K562 (cell line): ENCODE measurements at regions not wholly inside any gene's neighbourhood (a gene's known extent, or its start where the extent isn't known, plus 50 kb on each side); places are given as distances from the start of the nearest gene placed in this dataset.
A peak's percentile ranks its signal among the peaks of the same experiment; 100 is the strongest.

ENCODE experiments used
- BHLHE40 ChIP-seq: IDR thresholded peaks from 2 replicates; pipeline ENCODE4 v1.6.1; 2011; ENCODE audit warnings: low read length, improper control_type of control experiment
- CHD1 ChIP-seq: fragments of 200-600 bp; sonication (generic); IDR thresholded peaks from one replicate; pipeline ENCODE4 v1.6.1; 2012; ENCODE audit warnings: mild to moderate bottlenecking, moderate library complexity, low read length, inconsistent platforms
- CHD4 ChIP-seq: fragments of 200-600 bp; sonication (generic); IDR thresholded peaks from 3 replicates; pipeline ENCODE4 v1.6.1; 2012; ENCODE audit warnings: low read depth, mild to moderate bottlenecking, mixed read lengths, low read length, inconsistent platforms; ENCODE audit not compliant: insufficient read depth, insufficient replicate concordance, poor library complexity, severe bottlenecking
- SLC30A9 ChIP-seq: fragments of 250-450 bp; sonication (Bioruptor Pico); IDR thresholded peaks from 2 replicates; pipeline ENCODE4 v1.8.0; 2022; ENCODE audit warnings: mild to moderate bottlenecking, moderate library complexity
- TRIM24 ChIP-seq, 2 experiments: fragments of 450-650 bp; IDR thresholded peaks; 2 replicates each; pipeline ENCODE4 v1.6.1; 2016
- ZNF212 ChIP-seq: fragments of 450-650 bp; formaldehyde crosslinking; IDR thresholded peaks from 2 replicates; pipeline ENCODE4 v1.4.0; 2020; ENCODE audit warnings: mild to moderate bottlenecking
- ZNF311 ChIP-seq: fragments of 250-450 bp; sonication (Bioruptor Pico); IDR thresholded peaks from 2 replicates; pipeline ENCODE4 v1.4.0; 2020; ENCODE audit warnings: mild to moderate bottlenecking, moderate library complexity
- TF ChIP-seq, protein P1 (sequence below): sonication (generic); formaldehyde crosslinking; IDR thresholded peaks from 2 replicates; pipeline ENCODE4 v1.8.0; 2022; ENCODE audit warnings: mild to moderate bottlenecking, missing genetic modification reagents
- TF ChIP-seq, protein P2 (sequence below): fragments of 250-450 bp; sonication (Bioruptor Pico); IDR thresholded peaks from 2 replicates; pipeline ENCODE4 v1.8.0; 2022; ENCODE audit warnings: moderate library complexity, mild to moderate bottlenecking, inconsistent platforms
- TF ChIP-seq, protein P3 (sequence below): fragments of 250-450 bp; sonication (Bioruptor Pico); IDR thresholded peaks from 2 replicates; pipeline ENCODE4 v1.4.0; 2020
- TF ChIP-seq, protein P4 (sequence below): fragments of 250-450 bp; sonication (Bioruptor Pico); IDR thresholded peaks from 2 replicates; pipeline ENCODE4 v1.8.0; 2022; ENCODE audit warnings: inconsistent platforms, mild to moderate bottlenecking, moderate library complexity, borderline replicate concordance
- TF ChIP-seq, protein P5 (sequence below), 2 experiments: fragments of 200-800 bp in 1 of 2; sonication (Bioruptor generic) in 1 of 2; sonication (generic) in 1 of 2; formaldehyde crosslinking in 1 of 2; IDR thresholded peaks in 1 of 2; conservative IDR thresholded peaks in 1 of 2; 2 replicates each; pipeline versions ENCODE4 v1.5.0 to v1.6.1; 2016 to 2020; ENCODE audit warnings: missing compliant biosample characterization in 1 of 2, missing genetic modification characterization in 1 of 2, missing genetic modification reagents in 1 of 2

DNA sequence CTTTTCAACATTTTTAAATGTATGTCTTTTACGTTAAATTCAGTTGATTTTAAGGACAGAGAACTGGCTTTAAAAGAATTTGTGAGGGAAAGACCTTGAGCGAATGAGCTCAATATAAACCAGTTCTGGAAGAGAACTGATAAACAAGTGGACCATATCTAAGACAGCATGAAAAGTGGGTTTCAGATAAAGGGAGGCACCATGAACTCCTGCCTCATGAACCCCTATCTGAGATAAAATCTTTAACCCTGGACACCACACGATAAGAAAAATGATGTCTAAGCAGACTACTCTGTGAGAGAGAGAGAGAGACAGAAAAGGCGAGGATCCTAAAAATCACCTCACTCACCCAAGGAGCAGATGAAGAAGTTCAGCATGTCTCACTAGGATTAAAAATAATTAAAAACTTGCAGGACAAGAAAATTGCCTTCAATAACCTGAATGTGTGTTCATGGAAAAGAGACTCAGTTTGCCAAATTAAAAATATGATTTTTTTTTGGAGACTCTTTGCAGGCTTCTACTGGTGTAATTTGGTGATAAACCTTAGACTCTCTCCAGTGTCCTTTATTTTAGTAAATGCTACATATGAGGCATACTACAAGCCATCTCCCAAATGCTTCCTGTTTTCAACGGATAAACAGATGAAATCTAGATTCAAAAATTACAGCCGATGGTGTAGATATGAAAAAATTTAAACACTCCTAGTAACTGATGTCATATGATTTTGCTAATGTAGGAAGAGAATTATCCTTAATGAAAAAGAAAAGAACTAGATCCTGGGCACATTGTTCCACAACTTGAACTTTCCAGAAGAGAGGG is 299.5 kb downstream of the ADGB start (continued):
- no peak for TF ChIP-seq CHD4
- TF ChIP-seq SLC30A9 (CRISPR knock-in tag) = no peak
- no peak for TF ChIP-seq CHD1
- no peak for TF ChIP-seq ZNF212 (CRISPR knock-in tag)
- 0 out of 2 replicates have a peak, but pooled peaks have one; percentile 20 for TF ChIP-seq ZNF311 (CRISPR knock-in tag)
- TF ChIP-seq, protein P1, sequence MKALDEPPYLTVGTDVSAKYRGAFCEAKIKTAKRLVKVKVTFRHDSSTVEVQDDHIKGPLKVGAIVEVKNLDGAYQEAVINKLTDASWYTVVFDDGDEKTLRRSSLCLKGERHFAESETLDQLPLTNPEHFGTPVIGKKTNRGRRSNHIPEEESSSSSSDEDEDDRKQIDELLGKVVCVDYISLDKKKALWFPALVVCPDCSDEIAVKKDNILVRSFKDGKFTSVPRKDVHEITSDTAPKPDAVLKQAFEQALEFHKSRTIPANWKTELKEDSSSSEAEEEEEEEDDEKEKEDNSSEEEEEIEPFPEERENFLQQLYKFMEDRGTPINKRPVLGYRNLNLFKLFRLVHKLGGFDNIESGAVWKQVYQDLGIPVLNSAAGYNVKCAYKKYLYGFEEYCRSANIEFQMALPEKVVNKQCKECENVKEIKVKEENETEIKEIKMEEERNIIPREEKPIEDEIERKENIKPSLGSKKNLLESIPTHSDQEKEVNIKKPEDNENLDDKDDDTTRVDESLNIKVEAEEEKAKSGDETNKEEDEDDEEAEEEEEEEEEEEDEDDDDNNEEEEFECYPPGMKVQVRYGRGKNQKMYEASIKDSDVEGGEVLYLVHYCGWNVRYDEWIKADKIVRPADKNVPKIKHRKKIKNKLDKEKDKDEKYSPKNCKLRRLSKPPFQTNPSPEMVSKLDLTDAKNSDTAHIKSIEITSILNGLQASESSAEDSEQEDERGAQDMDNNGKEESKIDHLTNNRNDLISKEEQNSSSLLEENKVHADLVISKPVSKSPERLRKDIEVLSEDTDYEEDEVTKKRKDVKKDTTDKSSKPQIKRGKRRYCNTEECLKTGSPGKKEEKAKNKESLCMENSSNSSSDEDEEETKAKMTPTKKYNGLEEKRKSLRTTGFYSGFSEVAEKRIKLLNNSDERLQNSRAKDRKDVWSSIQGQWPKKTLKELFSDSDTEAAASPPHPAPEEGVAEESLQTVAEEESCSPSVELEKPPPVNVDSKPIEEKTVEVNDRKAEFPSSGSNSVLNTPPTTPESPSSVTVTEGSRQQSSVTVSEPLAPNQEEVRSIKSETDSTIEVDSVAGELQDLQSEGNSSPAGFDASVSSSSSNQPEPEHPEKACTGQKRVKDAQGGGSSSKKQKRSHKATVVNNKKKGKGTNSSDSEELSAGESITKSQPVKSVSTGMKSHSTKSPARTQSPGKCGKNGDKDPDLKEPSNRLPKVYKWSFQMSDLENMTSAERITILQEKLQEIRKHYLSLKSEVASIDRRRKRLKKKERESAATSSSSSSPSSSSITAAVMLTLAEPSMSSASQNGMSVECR (CRISPR knock-in tag) = no peak
- peak; percentile 26 to 73; a peak in 2 of 4 replicates for TF ChIP-seq TRIM24 (IDR thresholded peaks at IDR 0.05)
- TF ChIP-seq, protein P2, sequence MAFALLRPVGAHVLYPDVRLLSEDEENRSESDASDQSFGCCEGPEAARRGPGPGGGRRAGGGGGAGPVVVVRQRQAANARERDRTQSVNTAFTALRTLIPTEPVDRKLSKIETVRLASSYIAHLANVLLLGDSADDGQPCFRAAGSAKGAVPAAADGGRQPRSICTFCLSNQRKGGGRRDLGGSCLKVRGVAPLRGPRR = no peak
- TF ChIP-seq, protein P3, sequence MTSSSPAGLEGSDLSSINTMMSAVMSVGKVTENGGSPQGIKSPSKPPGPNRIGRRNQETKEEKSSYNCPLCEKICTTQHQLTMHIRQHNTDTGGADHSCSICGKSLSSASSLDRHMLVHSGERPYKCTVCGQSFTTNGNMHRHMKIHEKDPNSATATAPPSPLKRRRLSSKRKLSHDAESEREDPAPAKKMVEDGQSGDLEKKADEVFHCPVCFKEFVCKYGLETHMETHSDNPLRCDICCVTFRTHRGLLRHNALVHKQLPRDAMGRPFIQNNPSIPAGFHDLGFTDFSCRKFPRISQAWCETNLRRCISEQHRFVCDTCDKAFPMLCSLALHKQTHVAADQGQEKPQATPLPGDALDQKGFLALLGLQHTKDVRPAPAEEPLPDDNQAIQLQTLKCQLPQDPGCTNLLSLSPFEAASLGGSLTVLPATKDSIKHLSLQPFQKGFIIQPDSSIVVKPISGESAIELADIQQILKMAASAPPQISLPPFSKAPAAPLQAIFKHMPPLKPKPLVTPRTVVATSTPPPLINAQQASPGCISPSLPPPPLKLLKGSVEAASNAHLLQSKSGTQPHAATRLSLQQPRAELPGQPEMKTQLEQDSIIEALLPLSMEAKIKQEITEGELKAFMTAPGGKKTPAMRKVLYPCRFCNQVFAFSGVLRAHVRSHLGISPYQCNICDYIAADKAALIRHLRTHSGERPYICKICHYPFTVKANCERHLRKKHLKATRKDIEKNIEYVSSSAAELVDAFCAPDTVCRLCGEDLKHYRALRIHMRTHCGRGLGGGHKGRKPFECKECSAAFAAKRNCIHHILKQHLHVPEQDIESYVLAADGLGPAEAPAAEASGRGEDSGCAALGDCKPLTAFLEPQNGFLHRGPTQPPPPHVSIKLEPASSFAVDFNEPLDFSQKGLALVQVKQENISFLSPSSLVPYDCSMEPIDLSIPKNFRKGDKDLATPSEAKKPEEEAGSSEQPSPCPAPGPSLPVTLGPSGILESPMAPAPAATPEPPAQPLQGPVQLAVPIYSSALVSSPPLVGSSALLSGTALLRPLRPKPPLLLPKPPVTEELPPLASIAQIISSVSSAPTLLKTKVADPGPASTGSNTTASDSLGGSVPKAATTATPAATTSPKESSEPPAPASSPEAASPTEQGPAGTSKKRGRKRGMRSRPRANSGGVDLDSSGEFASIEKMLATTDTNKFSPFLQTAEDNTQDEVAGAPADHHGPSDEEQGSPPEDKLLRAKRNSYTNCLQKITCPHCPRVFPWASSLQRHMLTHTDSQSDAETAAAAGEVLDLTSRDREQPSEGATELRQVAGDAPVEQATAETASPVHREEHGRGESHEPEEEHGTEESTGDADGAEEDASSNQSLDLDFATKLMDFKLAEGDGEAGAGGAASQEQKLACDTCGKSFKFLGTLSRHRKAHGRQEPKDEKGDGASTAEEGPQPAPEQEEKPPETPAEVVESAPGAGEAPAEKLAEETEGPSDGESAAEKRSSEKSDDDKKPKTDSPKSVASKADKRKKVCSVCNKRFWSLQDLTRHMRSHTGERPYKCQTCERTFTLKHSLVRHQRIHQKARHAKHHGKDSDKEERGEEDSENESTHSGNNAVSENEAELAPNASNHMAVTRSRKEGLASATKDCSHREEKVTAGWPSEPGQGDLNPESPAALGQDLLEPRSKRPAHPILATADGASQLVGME (CRISPR knock-in tag) = peak; percentile 88; the same call in 1 of the 2 replicates
- no peak for TF ChIP-seq BHLHE40
- TF ChIP-seq, protein P4, sequence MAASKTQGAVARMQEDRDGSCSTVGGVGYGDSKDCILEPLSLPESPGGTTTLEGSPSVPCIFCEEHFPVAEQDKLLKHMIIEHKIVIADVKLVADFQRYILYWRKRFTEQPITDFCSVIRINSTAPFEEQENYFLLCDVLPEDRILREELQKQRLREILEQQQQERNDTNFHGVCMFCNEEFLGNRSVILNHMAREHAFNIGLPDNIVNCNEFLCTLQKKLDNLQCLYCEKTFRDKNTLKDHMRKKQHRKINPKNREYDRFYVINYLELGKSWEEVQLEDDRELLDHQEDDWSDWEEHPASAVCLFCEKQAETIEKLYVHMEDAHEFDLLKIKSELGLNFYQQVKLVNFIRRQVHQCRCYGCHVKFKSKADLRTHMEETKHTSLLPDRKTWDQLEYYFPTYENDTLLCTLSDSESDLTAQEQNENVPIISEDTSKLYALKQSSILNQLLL (CRISPR knock-in tag) = no peak
- TF ChIP-seq, protein P5, sequence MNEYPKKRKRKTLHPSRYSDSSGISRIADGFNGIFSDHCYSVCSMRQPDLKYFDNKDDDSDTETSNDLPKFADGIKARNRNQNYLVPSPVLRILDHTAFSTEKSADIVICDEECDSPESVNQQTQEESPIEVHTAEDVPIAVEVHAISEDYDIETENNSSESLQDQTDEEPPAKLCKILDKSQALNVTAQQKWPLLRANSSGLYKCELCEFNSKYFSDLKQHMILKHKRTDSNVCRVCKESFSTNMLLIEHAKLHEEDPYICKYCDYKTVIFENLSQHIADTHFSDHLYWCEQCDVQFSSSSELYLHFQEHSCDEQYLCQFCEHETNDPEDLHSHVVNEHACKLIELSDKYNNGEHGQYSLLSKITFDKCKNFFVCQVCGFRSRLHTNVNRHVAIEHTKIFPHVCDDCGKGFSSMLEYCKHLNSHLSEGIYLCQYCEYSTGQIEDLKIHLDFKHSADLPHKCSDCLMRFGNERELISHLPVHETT (CRISPR knock-in tag; conservative IDR thresholded peaks at IDR 0.05 in 1 of 2, IDR thresholded peaks at IDR 0.05 in 1 of 2) = peak in 1 of 2 experiments; percentile 80; a peak in 2 of 4 replicates
